Smooth muscle cell (in vitro differentiated cells): ENCODE measurements at regions not wholly inside any gene's neighbourhood (a gene's known extent, or its start where the extent isn't known, plus 50 kb on each side); places are given as distances from the start of the nearest gene placed in this dataset.

ENCODE experiments used
- DNase-seq: peaks from one replicate; lab custom pipeline; 2025; ENCODE audit not compliant: unreplicated experiment; lab: John Stamatoyannopoulos, UW
- H2AFZ ChIP-seq: fragments of 200-600 bp; sonication (generic); 2 replicates; pipeline ENCODE4 v1.6.0; 2016; ENCODE audit warnings: antibody characterized with exemption, low read depth, mild to moderate bottlenecking
- H3F3A ChIP-seq: fragments of 200-600 bp; sonication (generic); 2 replicates; pipeline ENCODE4 v1.6.0; 2017; ENCODE audit warnings: antibody characterized with exemption, low read depth
- H3K27ac ChIP-seq: fragments of 200-600 bp; sonication (generic); 2 replicates; pipeline ENCODE4 v1.5.1; 2016; ENCODE audit warnings: low read depth, mild to moderate bottlenecking
- H3K27me3 ChIP-seq: fragments of 200-600 bp; sonication (generic); 2 replicates; pipeline ENCODE4 v1.6.1; 2016; ENCODE audit warnings: low read depth, mild to moderate bottlenecking
- H3K36me3 ChIP-seq: fragments of 200-600 bp; sonication (generic); 2 replicates; pipeline ENCODE4 v1.5.1; 2016; ENCODE audit warnings: low read depth
- H3K4me1 ChIP-seq: fragments of 200-600 bp; sonication (generic); 2 replicates; pipeline ENCODE4 v1.5.1; 2016; ENCODE audit warnings: low read depth
- H3K4me2 ChIP-seq: fragments of 200-600 bp; sonication (generic); 2 replicates; pipeline ENCODE4 v1.6.0; 2016; ENCODE audit warnings: mild to moderate bottlenecking
- H3K4me3 ChIP-seq: fragments of 200-600 bp; sonication (generic); 2 replicates; pipeline ENCODE4 v1.5.1; 2016; ENCODE audit warnings: mild to moderate bottlenecking
- H3K79me2 ChIP-seq: fragments of 200-600 bp; sonication (generic); 2 replicates; pipeline ENCODE4 v1.6.0; 2016; ENCODE audit warnings: low read depth, mild to moderate bottlenecking
- H3K9ac ChIP-seq: fragments of 200-600 bp; sonication (generic); 2 replicates; pipeline ENCODE4 v1.6.0; 2016; ENCODE audit warnings: low read depth
- H3K9me3 ChIP-seq: fragments of 200-600 bp; sonication (generic); replicated peaks from 2 replicates; pipeline ENCODE4 v1.5.1; 2016; ENCODE audit warnings: low read depth
- H4K20me1 ChIP-seq: fragments of 200-600 bp; sonication (generic); 2 replicates; pipeline ENCODE4 v1.6.0; 2016; ENCODE audit warnings: low read depth
- CTCF ChIP-seq: fragments of 200-600 bp; sonication (generic); IDR thresholded peaks from 2 replicates; pipeline ENCODE4 v1.5.1; 2017; ENCODE audit warnings: borderline replicate concordance, mild to moderate bottlenecking, antibody characterized with exemption; ENCODE audit not compliant: insufficient read depth, poor library complexity, severe bottlenecking
- WGBS: methylation state at CpG from one replicate; pipeline ENCODE4 v1.1.7; 2016; ENCODE audit warnings: low lambda C conversion rate; 5-methylcytosine and 5-hydroxymethylcytosine counted together

DNA sequence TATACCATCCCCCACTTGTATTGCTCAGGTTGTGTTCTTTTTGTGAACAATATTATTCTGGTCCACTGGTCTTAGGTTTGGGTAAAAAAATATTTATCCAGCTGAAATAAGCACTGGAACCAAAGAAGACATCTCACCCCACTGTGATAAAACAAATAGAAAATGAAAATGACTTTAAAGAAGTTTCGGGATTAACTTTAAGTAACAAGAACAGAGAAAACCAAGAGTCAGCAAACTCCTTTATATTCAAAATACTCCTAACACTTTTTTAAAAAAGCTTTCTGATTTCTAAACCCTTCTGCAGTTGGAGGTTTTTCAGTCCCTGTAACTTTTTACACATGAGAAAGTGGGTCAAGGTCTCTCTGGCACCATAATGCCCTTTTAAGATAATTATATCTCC, 273.9 kb upstream of the CDH10 start:
- 91% methylated on average over 1 of the region's 1 CpG for WGBS
- Histone ChIP-seq H3K9ac (no peak overlapping the region), H3K4me1 (no peaks in the 10 kb centered on the region), H3K79me2 (no peaks in the 10 kb centered on the region), H3K4me3 (no peak overlapping the region), H3K27me3 (no peaks in the 10 kb centered on the region), H3K4me2 (no peak overlapping the region), H3F3A (no peaks in the 10 kb centered on the region), H4K20me1 (no peaks in the 10 kb centered on the region), H3K36me3 (no peaks in the 10 kb centered on the region), H2AFZ (no peak overlapping the region), H3K9me3 (no peaks in the 10 kb centered on the region), H3K27ac (no peak overlapping the region)
- TF ChIP-seq CTCF = no peak
- DNase-seq = no peak

- no peak for TF ChIP-seq CTCF
- no peaks in the 10 kb centered on the region for H3K9me3 ChIP-seq
- no peak overlapping the region for H3K4me2 ChIP-seq
- H3K27ac ChIP-seq = no peak overlapping the region
- no peaks in the 10 kb centered on the region for H3F3A ChIP-seq
- no peaks in the 10 kb centered on the region for H3K27me3 ChIP-seq
- H3K36me3 ChIP-seq = no peaks in the 10 kb centered on the region
- no peak for DNase-seq
- H3K9ac ChIP-seq = no peak overlapping the region
- WGBS = 94% methylated on average over 2 of the region's 2 CpGs
- H4K20me1 ChIP-seq = no peaks in the 10 kb centered on the region
- no peak overlapping the region for H3K4me3 ChIP-seq
- H2AFZ ChIP-seq = no peak overlapping the region
- H3K4me1 ChIP-seq = no peaks in the 10 kb centered on the region
- H3K79me2 ChIP-seq = no peaks in the 10 kb centered on the region
These were observed 272.1 kb upstream of the CDH10 start for GRCh38 chr5:24916863-24917262.

DNA sequence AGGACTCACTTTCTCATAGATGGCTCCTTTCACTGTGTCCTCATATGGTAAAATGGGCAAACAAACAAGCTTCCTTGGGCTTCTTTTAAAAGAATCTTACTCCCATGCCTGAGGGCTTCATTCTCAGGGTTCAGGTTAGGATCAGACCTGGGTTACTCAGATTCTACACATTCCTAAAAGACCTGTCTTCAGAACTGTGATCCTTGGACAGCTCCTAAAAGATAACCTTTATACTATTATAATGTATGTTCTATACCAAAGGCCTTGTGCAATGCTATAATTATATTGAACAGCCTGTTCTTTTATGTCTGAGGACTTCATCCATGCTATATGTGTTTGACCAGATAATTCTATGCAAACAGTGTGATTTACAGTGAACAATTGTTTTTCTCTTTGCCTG, 264.4 kb upstream of the CDH10 start:
- no peak overlapping the region for H2AFZ ChIP-seq
- H3K4me3 ChIP-seq = no peak overlapping the region
- H3K9me3 ChIP-seq = no peaks in the 10 kb centered on the region
- no peaks in the 10 kb centered on the region for H3K4me1 ChIP-seq
- H3K9ac ChIP-seq = no peak overlapping the region
- DNase-seq = no peak
- no peaks in the 10 kb centered on the region for H3K27me3 ChIP-seq
- TF ChIP-seq CTCF = no peak
- no peak overlapping the region for H3K4me2 ChIP-seq
- no peaks in the 10 kb centered on the region for H3K36me3 ChIP-seq
- H3F3A ChIP-seq = no peaks in the 10 kb centered on the region
- no peaks in the 10 kb centered on the region for H4K20me1 ChIP-seq
- H3K27ac ChIP-seq = no peak overlapping the region
- H3K79me2 ChIP-seq = no peaks in the 10 kb centered on the region

DNA sequence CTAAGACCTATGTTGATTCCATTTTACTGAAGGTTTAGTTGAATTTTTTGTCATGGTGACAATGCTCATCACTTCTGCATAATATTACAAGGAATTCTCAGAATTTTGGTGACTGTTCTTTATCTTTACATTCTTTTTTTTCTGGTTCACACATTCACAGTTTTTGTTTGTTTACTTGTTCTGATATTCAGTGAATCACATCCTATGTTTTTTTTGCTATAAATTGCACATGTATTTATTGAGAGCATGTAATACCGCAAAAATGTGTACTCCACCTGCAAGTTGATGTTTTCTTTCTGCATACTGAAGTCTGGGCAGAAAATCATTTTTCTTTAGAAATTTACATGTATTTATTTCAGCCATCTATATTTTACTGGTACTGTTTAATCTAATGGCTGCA, 261.9 kb upstream of the CDH10 start:
- DNase-seq = no peak
- Histone ChIP-seq H3K27me3 (no peaks in the 10 kb centered on the region), H3K4me1 (no peaks in the 10 kb centered on the region), H3K4me2 (no peak overlapping the region), H3K9me3 (no peaks in the 10 kb centered on the region), H3K27ac (no peak overlapping the region), H4K20me1 (no peaks in the 10 kb centered on the region), H3K36me3 (no peaks in the 10 kb centered on the region), H2AFZ (no peak overlapping the region), H3K4me3 (no peak overlapping the region), H3K9ac (no peak overlapping the region), H3F3A (no peaks in the 10 kb centered on the region), H3K79me2 (no peaks in the 10 kb centered on the region)
- no peak for TF ChIP-seq CTCF
- WGBS = 94% methylated on average over 1 of the region's 1 CpG
